ENCODE measurements at regions not wholly inside any gene's neighbourhood (a gene's known extent, or its start where the extent isn't known, plus 50 kb on each side); places are given as distances from the start of the nearest gene placed in this dataset.
"Not testable (repeated sequence)": the region's sequence is repeated elsewhere in the genome, so short reads cannot be mapped to it uniquely, and the experiment has no call there.

GRCh38 chr15:32243727-32244126 lies 159.4 kb downstream of the GOLGA8K start:
- ATAC-seq (replicated peaks); H3K9me3 Mint-ChIP-seq; H3K4me3 Mint-ChIP-seq; H3K36me3 Mint-ChIP-seq; DNase-seq; H3K4me1 Mint-ChIP-seq; H3K27ac Mint-ChIP-seq; H3K27me3 Mint-ChIP-seq: not testable (repeated sequence)

GRCh38 chr15:32242780-32243528 lies 160.1 kb downstream of the GOLGA8K start:
- DNase-seq; H3K27me3 Mint-ChIP-seq; H3K9me3 Mint-ChIP-seq; ATAC-seq (replicated peaks); H3K27ac Mint-ChIP-seq; H3K36me3 Mint-ChIP-seq; H3K4me3 Mint-ChIP-seq; H3K4me1 Mint-ChIP-seq: not testable (repeated sequence)

GRCh38 chr15:32227410-32228114 lies 175.5 kb downstream of the GOLGA8K start:
- H3K9me3 Mint-ChIP-seq; H3K4me3 Mint-ChIP-seq; H3K27me3 Mint-ChIP-seq; DNase-seq; H3K36me3 Mint-ChIP-seq; H3K27ac Mint-ChIP-seq; H3K4me1 Mint-ChIP-seq; ATAC-seq (replicated peaks): not testable (repeated sequence)

- H3K27me3 Mint-ChIP-seq, result no peaks in the 10 kb centered on the region
- DNase-seq (no peak), ATAC-seq (replicated peaks) (no peak)
- peaks cover 0 to 1% of the 10 kb centered on the region in 2 donors for H3K36me3 Mint-ChIP-seq
- H3K4me1 Mint-ChIP-seq, result no peaks in the 10 kb centered on the region
- H3K27ac Mint-ChIP-seq, result no peak overlapping the region
- peaks cover 13 to 18% of the 10 kb centered on the region in 2 donors for H3K9me3 Mint-ChIP-seq
- H3K4me3 Mint-ChIP-seq, result no peak overlapping the region
These were observed 180.4 kb downstream of the GOLGA8K start for GRCh38 chr15:32222716-32223115.
